ENCODE measurements at regions not wholly inside any gene's neighbourhood (a gene's known extent, or its start where the extent isn't known, plus 50 kb on each side); places are given as distances from the start of the nearest gene placed in this dataset.
"Not testable (repeated sequence)": the region's sequence is repeated elsewhere in the genome, so short reads cannot be mapped to it uniquely, and the experiment has no call there.

GRCh38 chr7:149681274-149681673 is 92.1 kb downstream of the ZNF467 start:
- DNase-seq, result no peak

GRCh38 chr7:149680331-149681025 is 92.9 kb downstream of the ZNF467 start:
- no peak for DNase-seq

- not testable (repeated sequence) for DNase-seq
Observed at GRCh38 chr7:149674728-149675385, 98.5 kb downstream of the ZNF467 start.

GRCh38 chr7:149673006-149673405 is 100.4 kb downstream of the ZNF467 start:
- DNase-seq, result no peak

- no peak for DNase-seq
Observed at GRCh38 chr7:149670288-149670687, 103.1 kb downstream of the ZNF467 start.

GRCh38 chr7:149669121-149669818 is 104.1 kb downstream of the ZNF467 start:
- DNase-seq, result no peak

- DNase-seq, result no peak
Observed at GRCh38 chr7:149666360-149666945, 106.9 kb downstream of the ZNF467 start.

GRCh38 chr7:149665618-149666017 is 107.8 kb downstream of the ZNF467 start:
- not testable (repeated sequence) for DNase-seq

- no peak for DNase-seq
Observed at GRCh38 chr7:149664666-149665065, 108.7 kb downstream of the ZNF467 start.

GRCh38 chr7:149664176-149664575 is 109.2 kb downstream of the ZNF467 start:
- no peak for DNase-seq

GRCh38 chr7:149662591-149663095 is 110.7 kb downstream of the ZNF467 start:
- peak; percentile 62 for DNase-seq

GRCh38 chr7:149655784-149656183 is 117.6 kb downstream of the ZNF467 start:
- no peak for DNase-seq

GRCh38 chr7:149654588-149654987 is 118.8 kb downstream of the ZNF467 start:
- no peak for DNase-seq

GRCh38 chr7:149650190-149650589 is 123.2 kb downstream of the ZNF467 start:
- not testable (repeated sequence) for DNase-seq

GRCh38 chr7:149644754-149645153 is 128.6 kb downstream of the ZNF467 start:
- no peak for DNase-seq

GRCh38 chr7:149642589-149642988 is 130.8 kb downstream of the ZNF467 start:
- no peak for DNase-seq

- DNase-seq, result no peak
Observed at GRCh38 chr7:149638566-149639320, 134.6 kb downstream of the ZNF467 start.

- no peak for DNase-seq
Observed at GRCh38 chr7:149637911-149638565, 135.3 kb downstream of the ZNF467 start.

- no peak for DNase-seq
Observed at GRCh38 chr7:149635561-149636329, 137.6 kb downstream of the ZNF467 start.

- DNase-seq, result no peak
Observed at GRCh38 chr7:149633976-149634945, 136.7 kb upstream of the ZNF746 start.

All from stimulated activated CD4-positive, alpha-beta T cell treated with anti-CD3 and anti-CD28 coated beads, Interleukin-12 subunit alpha, Interleukin-12 subunit beta, amount 100 ng/mL, for 4 hours (primary cell).